ENCODE measurements at regions not wholly inside any gene's neighbourhood (a gene's known extent, or its start where the extent isn't known, plus 50 kb on each side); places are given as distances from the start of the nearest gene placed in this dataset.
"Not testable (repeated sequence)": the region's sequence is repeated elsewhere in the genome, so short reads cannot be mapped to it uniquely, and the experiment has no call there.

- Histone ChIP-seq H3K27me3 (no peaks in the 10 kb centered on the region), H3K9me3 (peaks cover 0 to 13% (median 4%) of the 10 kb centered on the region in 4 donors), H3K27ac (no peak overlapping the region), H3K4me3 (no peak overlapping the region), H3K4me1 (no peaks in the 10 kb centered on the region), H3K36me3 (no peaks in the 10 kb centered on the region)
- DNase-seq, result no peak
- ATAC-seq (ENCODE audit: low FRiP score in 2 of 2), result no peak
- TF ChIP-seq POLR2AphosphoS5 (IDR thresholded peaks at IDR 0.05) (no peak), POLR2A (IDR thresholded peaks at IDR 0.05) (no peak), EP300 (IDR thresholded peaks at IDR 0.05) (no peak), CTCF (IDR thresholded peaks at IDR 0.05) (no peak)
These were observed 103.7 kb downstream of the TPBG start for GRCh38 chr6:82467338-82467737.

DNA sequence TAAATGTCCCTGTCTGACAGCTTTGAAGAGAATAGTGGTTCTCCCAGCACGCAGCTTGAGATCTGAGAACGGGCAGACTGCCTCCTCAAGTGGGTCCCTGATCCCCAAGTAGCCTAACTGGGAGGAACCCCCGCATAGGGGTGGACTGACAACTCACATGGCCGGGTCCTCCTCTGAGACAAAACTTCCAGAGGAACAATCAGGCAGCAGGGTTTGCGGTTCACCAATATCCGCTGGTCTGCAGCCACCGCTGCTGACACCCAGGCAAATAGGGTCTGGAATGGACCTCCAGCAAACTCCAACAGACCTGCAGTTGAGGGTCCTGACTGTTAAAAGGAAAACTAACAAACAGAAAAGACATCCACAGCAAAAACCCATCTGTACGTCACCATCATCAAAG lies 106.5 kb downstream of the TPBG start:
- WGBS, 2 donors, result 87 to 92% methylated on average over 8 of the region's 8 CpGs
- H3K36me3 ChIP-seq; H3K4me1 ChIP-seq; DNase-seq; H3K4me3 ChIP-seq; H3K27me3 ChIP-seq; ATAC-seq (ENCODE audit: low FRiP score in 2 of 2); H3K27ac ChIP-seq: not testable (repeated sequence)
- H3K9me3 ChIP-seq, result peaks cover 0 to 13% (median 4%) of the 10 kb centered on the region in 4 donors

DNA sequence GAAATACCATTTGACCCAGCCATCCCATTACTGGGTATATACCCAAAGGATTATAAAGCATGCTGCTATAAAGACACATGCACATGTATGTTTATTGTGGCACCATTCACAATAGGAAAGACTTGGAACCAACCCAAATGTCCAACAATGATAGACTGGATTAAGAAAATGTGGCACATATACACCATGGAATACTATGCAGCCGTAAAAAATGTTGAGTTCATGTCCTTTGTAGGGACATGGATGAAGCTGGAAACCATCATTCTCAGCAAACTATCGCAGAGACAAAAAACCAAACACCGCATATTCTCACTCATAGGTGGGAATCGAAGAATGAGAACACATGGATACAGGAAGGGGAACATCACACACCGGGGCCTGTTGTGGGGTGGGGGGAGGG lies 111.5 kb downstream of the TPBG start:
- not testable (repeated sequence) for H3K27ac ChIP-seq; H3K4me1 ChIP-seq; H3K27me3 ChIP-seq; ATAC-seq (ENCODE audit: low FRiP score in 2 of 2); H3K4me3 ChIP-seq; H3K9me3 ChIP-seq; H3K36me3 ChIP-seq; DNase-seq
- WGBS, 2 donors, result 91 to 93% methylated on average over 5 of the region's 5 CpGs

DNA sequence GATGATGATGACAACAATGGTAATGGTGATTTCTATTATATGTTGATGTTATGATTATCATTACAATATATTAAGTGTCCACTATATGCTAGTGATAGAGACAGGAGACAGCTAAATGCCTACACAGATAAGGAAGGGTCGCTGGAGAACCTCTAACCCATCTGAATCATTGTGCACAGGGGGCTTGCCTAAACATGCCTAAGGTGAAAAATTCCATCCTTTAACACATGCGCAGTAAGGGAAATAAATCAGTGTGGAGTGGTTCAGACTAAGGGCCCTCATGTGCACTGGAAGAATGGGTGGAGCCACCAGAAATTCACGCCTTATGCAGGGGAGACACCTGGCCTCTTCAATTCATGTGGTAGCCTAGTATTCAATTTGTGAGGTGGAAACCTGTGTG lies 120.4 kb downstream of the TPBG start:
- no peak for ATAC-seq (ENCODE audit: low FRiP score in 2 of 2)
- no peaks in the 10 kb centered on the region for H3K4me1 ChIP-seq
- no peaks in the 10 kb centered on the region for H3K27me3 ChIP-seq
- H3K4me3 ChIP-seq, result no peak overlapping the region
- 67 to 82% methylated on average over 3 of the region's 3 CpGs for WGBS, 2 donors
- H3K9me3 ChIP-seq, result peaks cover 0 to 9% (median 6%) of the 10 kb centered on the region in 4 donors
- H3K27ac ChIP-seq, result no peak overlapping the region
- TF ChIP-seq POLR2A (IDR thresholded peaks at IDR 0.05) (no peak), POLR2AphosphoS5 (IDR thresholded peaks at IDR 0.05) (no peak), CTCF (IDR thresholded peaks at IDR 0.05) (no peak), EP300 (IDR thresholded peaks at IDR 0.05) (no peak)
- no peaks in the 10 kb centered on the region for H3K36me3 ChIP-seq
- no peak for DNase-seq

GRCh38 chr6:82484737-82485626 lies 121.4 kb downstream of the TPBG start:
- no peak overlapping the region for H3K27ac ChIP-seq
- DNase-seq (peak in 1 of 2 donors; percentile 24), ATAC-seq (ENCODE audit: low FRiP score in 2 of 2) (peak; percentile 41 to 67)
- no peaks in the 10 kb centered on the region for H3K4me1 ChIP-seq
- H3K36me3 ChIP-seq, result no peaks in the 10 kb centered on the region
- 75 to 86% methylated on average over 9 of the region's 9 CpGs for WGBS, 2 donors
- H3K9me3 ChIP-seq, result peaks cover 0 to 10% (median 7%) of the 10 kb centered on the region in 4 donors
- H3K27me3 ChIP-seq, result no peaks in the 10 kb centered on the region
- TF ChIP-seq EP300 (IDR thresholded peaks at IDR 0.05) (no peak), POLR2A (IDR thresholded peaks at IDR 0.05) (no peak)
- no peak overlapping the region for H3K4me3 ChIP-seq

DNA sequence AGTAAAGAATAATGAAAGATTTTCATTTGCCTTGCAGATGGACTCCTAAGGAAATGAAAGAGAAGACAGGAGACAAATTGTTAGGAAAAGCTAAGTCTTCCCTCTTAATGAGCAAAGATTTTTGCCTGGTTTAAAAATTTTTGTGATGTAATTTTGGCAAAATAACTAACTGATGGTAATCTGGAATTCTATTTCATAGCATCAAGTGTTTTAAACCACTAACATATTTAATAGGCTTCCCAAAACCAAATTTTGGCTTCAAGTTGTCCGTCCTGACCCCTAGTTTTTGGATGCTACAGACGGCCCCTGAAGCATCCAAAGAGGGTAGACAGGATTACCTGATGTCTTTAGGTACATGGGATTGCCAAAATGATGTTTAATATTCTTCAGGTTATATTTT lies 124.3 kb downstream of the TPBG start:
- no peaks in the 10 kb centered on the region for H3K36me3 ChIP-seq
- TF ChIP-seq CTCF (IDR thresholded peaks at IDR 0.05) (no peak), EP300 (IDR thresholded peaks at IDR 0.05) (no peak), POLR2AphosphoS5 (IDR thresholded peaks at IDR 0.05) (no peak), POLR2A (IDR thresholded peaks at IDR 0.05) (no peak)
- no peak overlapping the region for H3K4me3 ChIP-seq
- no peak overlapping the region for H3K27ac ChIP-seq
- H3K27me3 ChIP-seq, result no peaks in the 10 kb centered on the region
- 62 to 83% methylated on average over 2 of the region's 2 CpGs for WGBS, 2 donors
- DNase-seq (no peak), ATAC-seq (ENCODE audit: low FRiP score in 2 of 2) (no peak)
- no peaks in the 10 kb centered on the region for H3K4me1 ChIP-seq
- peaks cover 0 to 10% (median 7%) of the 10 kb centered on the region in 4 donors for H3K9me3 ChIP-seq
